A549 (cell line): ENCODE measurements at regions not wholly inside any gene's neighbourhood (a gene's known extent, or its start where the extent isn't known, plus 50 kb on each side); places are given as distances from the start of the nearest gene placed in this dataset.
A peak's percentile ranks its signal among the peaks of the same experiment; 100 is the strongest.

Experiments
- ATAC-seq, 2 experiments: fragments of 200-7000 bp in 1 of 2; fragments of >200 bp in 1 of 2; cut with Nextera tagmentation in 1 of 2; cut with Tn5 transposase in 1 of 2; 3 replicates each; pipeline versions ENCODE4 v1.8.0 to v1.9.1; 2018 to 2020; ENCODE audit warnings: mild to moderate bottlenecking in 1 of 2, moderate library complexity in 1 of 2
- CTCF ChIA-PET: fragments of 300-600 bp; sonication (Branson Sonifier 250); formaldehyde crosslinking; extraction: SDS; loops from one replicate; lab custom pipeline; 2021; ENCODE audit warnings: antibody characterized with exemption, inconsistent platforms; lab: Yijun Ruan, JAX
- POLR2A ChIA-PET: fragments of 350-600 bp; formaldehyde crosslinking; extraction: SDS; loops from one replicate; lab custom pipeline; 2021; ENCODE audit warnings: antibody characterized with exemption, inconsistent platforms; lab: Yijun Ruan, JAX
- DNase-seq, 2 experiments: peaks; one replicate each; pipeline versions ENCODE4 v3.0.0 to v3.0.0-alpha.2; 2011 to 2016; ENCODE audit warnings: low read depth in 1 of 2, low spot score in 1 of 2
- FAIRE-seq: peaks from 2 replicates; lab custom pipeline; 2011; peaks lifted over from hg19 to GRCh38; lab: Jason Lieb, UNC
- H3K27ac ChIP-seq, 2 experiments: fragments of >200 bp; sonication (Bioruptor Twin); formaldehyde crosslinking; 3 replicates each; pipeline ENCODE4 v1.5.1; 2016 to 2017
- H3K4me1 ChIP-seq: fragments of >200 bp; sonication (Bioruptor Twin); formaldehyde crosslinking; 3 replicates; pipeline ENCODE4 v1.6.1; 2016
- H3K4me2 ChIP-seq: fragments of >200 bp; sonication (Bioruptor Twin); formaldehyde crosslinking; 3 replicates; pipeline ENCODE4 v1.6.1; 2016
- H3K4me3 ChIP-seq: fragments of >200 bp; sonication (Bioruptor Twin); formaldehyde crosslinking; 3 replicates; pipeline ENCODE4 v1.5.1; 2016
- H3K9me3 ChIP-seq: fragments of >200 bp; sonication (Bioruptor Twin); formaldehyde crosslinking; 3 replicates; pipeline ENCODE4 v1.6.1; 2016
- BCL3 ChIP-seq: fragments of >200 bp; sonication (Bioruptor Twin); formaldehyde crosslinking; IDR thresholded peaks from 3 replicates; pipeline ENCODE4 v1.6.1; 2016
- CEBPB ChIP-seq, 2 experiments: fragments of >200 bp in 1 of 2; sonication (Bioruptor Twin) in 1 of 2; formaldehyde crosslinking in 1 of 2; IDR thresholded peaks; 2 replicates each; pipeline ENCODE4 v1.6.1; 2012 to 2016
- E2F6 ChIP-seq: IDR thresholded peaks from 2 replicates; pipeline ENCODE4 v1.6.1; 2012; ENCODE audit warnings: low read depth, borderline replicate concordance
- EHF ChIP-seq: fragments of 250-450 bp; sonication (Bioruptor Pico); IDR thresholded peaks from 2 replicates; pipeline ENCODE4 v1.5.0; 2020; ENCODE audit warnings: mild to moderate bottlenecking
- EHMT2 ChIP-seq: fragments of 200-600 bp; sonication (generic); IDR thresholded peaks from 2 replicates; pipeline ENCODE4 v1.6.1; 2016; ENCODE audit warnings: antibody characterized with exemption, low read depth, mild to moderate bottlenecking, moderate library complexity
- GATA3 ChIP-seq: IDR thresholded peaks from 2 replicates; pipeline ENCODE4 v1.6.1; 2012; ENCODE audit warnings: borderline replicate concordance
- HOXA7 ChIP-seq: fragments of 250-450 bp; sonication (Bioruptor Pico); IDR thresholded peaks from 2 replicates; pipeline ENCODE4 v1.5.0; 2020; ENCODE audit warnings: mild to moderate bottlenecking, moderate library complexity
- HOXB5 ChIP-seq: fragments of 250-450 bp; sonication (Bioruptor Pico); IDR thresholded peaks from 2 replicates; pipeline ENCODE4 v1.5.0; 2020; ENCODE audit warnings: mild to moderate bottlenecking, moderate library complexity
- KDM1A ChIP-seq: fragments of 200-600 bp; sonication (generic); IDR thresholded peaks from 2 replicates; pipeline ENCODE4 v1.6.1; 2016; ENCODE audit warnings: low read depth, mild to moderate bottlenecking
- KDM5A ChIP-seq: fragments of 200-600 bp; sonication (generic); IDR thresholded peaks from 2 replicates; pipeline ENCODE4 v1.6.1; 2016; ENCODE audit warnings: antibody characterized with exemption, mild to moderate bottlenecking
- NFE2L2 ChIP-seq: fragments of 150-350 bp; conservative IDR thresholded peaks from 2 replicates; pipeline ENCODE4 v1.6.1; 2014; ENCODE audit warnings: low read length
- POLR2A ChIP-seq: IDR thresholded peaks from 2 replicates; pipeline ENCODE4 v1.6.1; 2012; ENCODE audit warnings: mild to moderate bottlenecking, low read length
- RAD21 ChIP-seq, 2 experiments: fragments of >200 bp in 1 of 2; sonication (Bioruptor Twin) in 1 of 2; formaldehyde crosslinking in 1 of 2; IDR thresholded peaks in 1 of 2; conservative IDR thresholded peaks in 1 of 2; 2 replicates in 1 of 2; 3 replicates in 1 of 2; pipeline ENCODE4 v1.6.1; 2012 to 2018; ENCODE audit warnings: inconsistent platforms in 1 of 2
- RFX5 ChIP-seq: fragments of 450-650 bp; IDR thresholded peaks from 2 replicates; pipeline ENCODE4 v1.7.1; 2014; ENCODE audit warnings: antibody characterized with exemption, mild to moderate bottlenecking, moderate library complexity
- RNF2 ChIP-seq: fragments of 200-600 bp; sonication (generic); IDR thresholded peaks from 2 replicates; pipeline ENCODE4 v1.6.1; 2016; ENCODE audit warnings: low read depth, mild to moderate bottlenecking, antibody characterized with exemption, moderate library complexity, borderline replicate concordance
- SREBF2 ChIP-seq: fragments of 450-650 bp; IDR thresholded peaks from 2 replicates; pipeline ENCODE4 v1.6.1; 2014; ENCODE audit warnings: mild to moderate bottlenecking, moderate library complexity
- TFCP2L1 ChIP-seq: fragments of 250-450 bp; sonication (Bioruptor Pico); IDR thresholded peaks from 2 replicates; pipeline ENCODE4 v1.5.0; 2021; ENCODE audit warnings: mild to moderate bottlenecking
- TP53 ChIP-seq: fragments of 250-450 bp; sonication (Bioruptor Pico); IDR thresholded peaks from 2 replicates; pipeline ENCODE4 v1.5.0; 2021; ENCODE audit warnings: mild to moderate bottlenecking, moderate library complexity
- USF2 ChIP-seq: fragments of 450-650 bp; IDR thresholded peaks from 2 replicates; pipeline ENCODE4 v1.6.1; 2014; ENCODE audit warnings: antibody characterized with exemption
- ZFP36 ChIP-seq: fragments of 450-650 bp; IDR thresholded peaks from 2 replicates; pipeline ENCODE4 v1.6.1; 2014; ENCODE audit warnings: borderline replicate concordance; ENCODE audit not compliant: partially characterized antibody
- ZNF302 ChIP-seq: fragments of 250-450 bp; sonication (Bioruptor Pico); IDR thresholded peaks from 2 replicates; pipeline ENCODE4 v1.9.0; 2021; ENCODE audit warnings: inconsistent platforms, mild to moderate bottlenecking, moderate library complexity
- ZSCAN20 ChIP-seq: fragments of 250-450 bp; sonication (Bioruptor Pico); IDR thresholded peaks from 2 replicates; pipeline ENCODE4 v1.8.0; 2022; ENCODE audit warnings: mild to moderate bottlenecking, moderate library complexity
- WGBS: methylation state at CpG from one replicate; pipeline ENCODE4 v1.1.6; 2017; ENCODE audit errors: missing lambda C conversion rate; 5-methylcytosine and 5-hydroxymethylcytosine counted together

GRCh38 chr3:159837725-159838124 lies 150.9 kb upstream of the IL12A start:
- no peak overlapping the region; the same call in 2 of the 3 replicates for H3K4me2 ChIP-seq
- TF ChIP-seq KDM5A (no peak), RNF2 (no peak), KDM1A (no peak), ZFP36 (no peak), GATA3 (no peak), BCL3 (no peak), RFX5 (no peak), E2F6 (no peak), NFE2L2 (no peak), EHMT2 (no peak), HOXB5 (CRISPR knock-in tag) (no peak), ZSCAN20 (no peak), TP53 (CRISPR knock-in tag) (no peak), TFCP2L1 (CRISPR knock-in tag) (no peak), EHF (no peak), RAD21 (conservative IDR thresholded peaks at IDR 0.05 in 1 of 2, IDR thresholded peaks at IDR 0.05 in 1 of 2) (no peak), HOXA7 (no peak)
- TF ChIP-seq, all 56 proteins: peak for 0
- H3K4me3 ChIP-seq: no peak overlapping the region
- 80% methylated on average over 3 of the region's 3 CpGs for WGBS
- ChIA-PET POLR2A (no interaction called here), CTCF (interaction anchor here (0.8 to 7.7 kb wide), 5 partner anchors 9 to 168 kb away, joined by 3 to 37 read pairs (median 8); partner anchors contain the start of gene IL12A)
- peak overlapping the region; percentile 40 to 62; a peak in 4 of 6 replicates for H3K27ac ChIP-seq
- peaks cover 53% of the 10 kb centered on the region for H3K4me1 ChIP-seq
- no peaks in the 10 kb centered on the region for H3K9me3 ChIP-seq
- ATAC-seq: no peak
- no peak for FAIRE-seq
- DNase-seq: no peak

GRCh38 chr3:159838938-159839337 lies 149.7 kb upstream of the IL12A start:
- TF ChIP-seq CEBPB (IDR thresholded peaks at IDR 0.05): no peak
- no peak for TF ChIP-seq GATA3
- no peak for TF ChIP-seq SREBF2
- TF ChIP-seq USF2: no peak
- no peak for TF ChIP-seq TFCP2L1 (CRISPR knock-in tag)
- no peak for TF ChIP-seq ZNF302
- no peak for TF ChIP-seq POLR2A
- no peak for TF ChIP-seq E2F6
- TF ChIP-seq, all 56 proteins: peak for 0
- 95% methylated on average over 2 of the region's 2 CpGs for WGBS
- H3K4me1 ChIP-seq: peaks cover 55% of the 10 kb centered on the region
- ATAC-seq: no peak
- no peak overlapping the region for H3K4me2 ChIP-seq
- no peak for FAIRE-seq
- H3K9me3 ChIP-seq: no peaks in the 10 kb centered on the region
- H3K27ac ChIP-seq: peak overlapping the region in 1 of 2 experiments; percentile 64; a peak in 1 of 6 replicates
- ChIA-PET POLR2A (interaction anchor here (0.6 kb wide), 1 partner anchor 45 kb away, joined by 3 read pairs; no protein-coding TSS in a partner anchor), CTCF (interaction anchor here (0.7 to 7.7 kb wide), 4 partner anchors 10 to 167 kb away, joined by 3 to 37 read pairs (median 7); no protein-coding TSS in a partner anchor)
- no peak for DNase-seq
- H3K4me3 ChIP-seq: no peak overlapping the region
